ENCODE measurements at regions not wholly inside any gene's neighbourhood (a gene's known extent, or its start where the extent isn't known, plus 50 kb on each side); places are given as distances from the start of the nearest gene placed in this dataset.

DNA sequence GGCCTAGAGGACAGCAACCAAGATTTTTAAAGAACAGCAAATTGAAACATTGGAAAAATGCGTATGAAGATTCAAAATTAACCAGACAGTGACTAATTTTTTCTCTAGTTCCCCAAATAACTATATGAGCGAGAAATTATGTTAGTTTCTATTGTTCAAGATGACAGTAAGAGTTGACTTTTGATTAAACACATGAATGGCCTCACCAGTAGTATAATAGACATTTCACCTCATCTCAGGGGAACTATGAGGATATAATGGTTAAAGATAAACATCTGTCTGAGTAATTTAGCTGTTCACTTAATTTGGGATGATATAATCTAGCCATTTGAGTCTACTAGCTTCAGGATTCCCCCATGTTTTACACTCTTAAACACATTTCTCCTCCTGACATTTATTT is 380.9 kb upstream of the NWD2 start:
- ATAC-seq = no peak

GRCh38 chr4:36870121-36870520 is 374.4 kb upstream of the NWD2 start:
- ChIA-PET CTCF (interaction anchor here (0.6 kb wide), 1 partner anchor 1007 kb away, joined by 3 read pairs; no protein-coding TSS in a partner anchor), POLR2A (no interaction called here)
- Histone ChIP-seq H3K4me3 (no peak overlapping the region), H3K9me3 (no peaks in the 10 kb centered on the region), H3K27ac (no peak overlapping the region), H3K4me2 (no peak overlapping the region), H3K4me1 (no peaks in the 10 kb centered on the region)
- ATAC-seq = no peak
- no peak for FAIRE-seq
- TF ChIP-seq NFE2L2 (conservative IDR thresholded peaks at IDR 0.05; ENCODE audit: low read length) (no peak), MAFK (IDR thresholded peaks at IDR 0.05; ENCODE audit: partially characterized antibody) (no peak), CHD2 (IDR thresholded peaks at IDR 0.05; ENCODE audit: low read length, partially characterized antibody) (no peak), KDM1A (IDR thresholded peaks at IDR 0.05; ENCODE audit: low read depth) (no peak), HOXA7 (CRISPR knock-in tag; IDR thresholded peaks at IDR 0.05) (no peak), FOSB (CRISPR knock-in tag; IDR thresholded peaks at IDR 0.05) (no peak), HDAC2 (IDR thresholded peaks at IDR 0.05) (no peak), CHD4 (IDR thresholded peaks at IDR 0.05; ENCODE audit: borderline replicate concordance) (no peak)
- no peak for DNase-seq (ENCODE audit: low read depth in 1 of 2, low spot score in 1 of 2)

More for the DNA sequence above, 380.9 kb upstream of the NWD2 start:
- Histone ChIP-seq H3K4me3 (no peak overlapping the region), H3K4me2 (no peak overlapping the region), H3K9me3 (no peaks in the 10 kb centered on the region), H3K4me1 (no peaks in the 10 kb centered on the region), H3K27ac (no peak overlapping the region)
- WGBS (ENCODE audit: missing lambda C conversion rate) = 0% methylated on average over 2 of the region's 2 CpGs
- ChIA-PET CTCF (no interaction called here), POLR2A (no interaction called here)
- no peak for DNase-seq (ENCODE audit: low read depth in 1 of 2, low spot score in 1 of 2)
- no peak for FAIRE-seq
- TF ChIP-seq RAD21 (conservative IDR thresholded peaks at IDR 0.05 in 1 of 2, IDR thresholded peaks at IDR 0.05 in 1 of 2) = no peak
- TF ChIP-seq HOXB13 (CRISPR knock-in tag; IDR thresholded peaks at IDR 0.05; ENCODE audit: low read depth) = no peak
- TF ChIP-seq NPAS2 (CRISPR knock-in tag; IDR thresholded peaks at IDR 0.05; ENCODE audit: borderline replicate concordance) = no peak
- no peak for TF ChIP-seq BHLHE40 (IDR thresholded peaks at IDR 0.05; ENCODE audit: low read depth, low read length)
- TF ChIP-seq CBX2 (IDR thresholded peaks at IDR 0.05; ENCODE audit: borderline replicate concordance, low read depth) = no peak
- TF ChIP-seq KDM5A (IDR thresholded peaks at IDR 0.05) = no peak
- no peak for TF ChIP-seq GATA3 (IDR thresholded peaks at IDR 0.05; ENCODE audit: borderline replicate concordance)
- TF ChIP-seq, protein P1, sequence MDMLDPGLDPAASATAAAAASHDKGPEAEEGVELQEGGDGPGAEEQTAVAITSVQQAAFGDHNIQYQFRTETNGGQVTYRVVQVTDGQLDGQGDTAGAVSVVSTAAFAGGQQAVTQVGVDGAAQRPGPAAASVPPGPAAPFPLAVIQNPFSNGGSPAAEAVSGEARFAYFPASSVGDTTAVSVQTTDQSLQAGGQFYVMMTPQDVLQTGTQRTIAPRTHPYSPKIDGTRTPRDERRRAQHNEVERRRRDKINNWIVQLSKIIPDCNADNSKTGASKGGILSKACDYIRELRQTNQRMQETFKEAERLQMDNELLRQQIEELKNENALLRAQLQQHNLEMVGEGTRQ (IDR thresholded peaks at IDR 0.05) = no peak
- TF ChIP-seq, protein P2, sequence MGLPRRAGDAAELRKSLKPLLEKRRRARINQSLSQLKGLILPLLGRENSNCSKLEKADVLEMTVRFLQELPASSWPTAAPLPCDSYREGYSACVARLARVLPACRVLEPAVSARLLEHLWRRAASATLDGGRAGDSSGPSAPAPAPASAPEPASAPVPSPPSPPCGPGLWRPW (IDR thresholded peaks at IDR 0.05) = no peak
- no peak for TF ChIP-seq SREBF2 (IDR thresholded peaks at IDR 0.05)
- no peak for TF ChIP-seq ZSCAN20 (CRISPR knock-in tag; IDR thresholded peaks at IDR 0.05)
- TF ChIP-seq MAX (IDR thresholded peaks at IDR 0.05) = no peak
- TF ChIP-seq EHMT2 (IDR thresholded peaks at IDR 0.05; ENCODE audit: low read depth) = no peak
- no peak for TF ChIP-seq BCL3 (IDR thresholded peaks at IDR 0.05)

DNA sequence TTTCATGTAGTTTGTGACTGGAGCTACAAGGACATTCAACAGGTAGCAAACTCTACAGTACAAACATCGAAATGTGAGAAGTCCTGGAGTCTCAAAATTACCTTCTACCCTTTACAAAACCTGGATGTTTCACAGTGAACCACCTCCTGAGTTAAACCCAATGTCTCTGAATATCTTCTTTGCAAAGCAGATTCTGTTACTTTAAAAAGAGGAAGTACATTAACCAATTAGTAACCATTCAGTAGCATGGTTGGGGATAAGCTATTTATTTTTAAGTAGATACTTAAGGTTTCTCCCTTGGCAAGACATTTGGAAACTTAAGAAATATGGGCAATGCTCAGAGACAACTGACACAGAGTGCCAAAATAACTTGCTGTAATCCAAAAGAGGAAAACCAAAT is 371.9 kb upstream of the NWD2 start:
- Histone ChIP-seq H3K9me3 (no peaks in the 10 kb centered on the region), H3K4me1 (no peaks in the 10 kb centered on the region), H3K4me3 (no peak overlapping the region), H3K27ac (no peak overlapping the region), H3K4me2 (no peak overlapping the region)
- ChIA-PET CTCF (no interaction called here), POLR2A (no interaction called here)
- ATAC-seq (no peak), FAIRE-seq (no peak), DNase-seq (ENCODE audit: low read depth in 1 of 2, low spot score in 1 of 2) (no peak)
- TF ChIP-seq PHF8 (IDR thresholded peaks at IDR 0.05; ENCODE audit: borderline replicate concordance, low read depth) (no peak), MAZ (IDR thresholded peaks at IDR 0.05; ENCODE audit: borderline replicate concordance, low read depth, low read length) (no peak), ZC3H11A (IDR thresholded peaks at IDR 0.05) (no peak), RFX5 (IDR thresholded peaks at IDR 0.05) (no peak), FOSL2 (IDR thresholded peaks at IDR 0.05) (no peak), FOSL2 (CRISPR knock-in tag; IDR thresholded peaks at IDR 0.05) (no peak), CHD2 (IDR thresholded peaks at IDR 0.05; ENCODE audit: low read length, partially characterized antibody) (no peak), POLR2A (IDR thresholded peaks at IDR 0.05; ENCODE audit: low read length) (no peak), SREBF2 (IDR thresholded peaks at IDR 0.05) (no peak), KDM5A (IDR thresholded peaks at IDR 0.05) (no peak), HOXB13 (CRISPR knock-in tag; IDR thresholded peaks at IDR 0.05; ENCODE audit: low read depth) (no peak), RARB (CRISPR knock-in tag; IDR thresholded peaks at IDR 0.05) (no peak), RAD21 (conservative IDR thresholded peaks at IDR 0.05 in 1 of 2, IDR thresholded peaks at IDR 0.05 in 1 of 2) (no peak), MAFK (IDR thresholded peaks at IDR 0.05; ENCODE audit: partially characterized antibody) (no peak), KDM1A (IDR thresholded peaks at IDR 0.05; ENCODE audit: low read depth) (no peak), MAX (IDR thresholded peaks at IDR 0.05) (no peak), CBX8 (IDR thresholded peaks at IDR 0.05) (no peak)
- TF ChIP-seq, protein P3, sequence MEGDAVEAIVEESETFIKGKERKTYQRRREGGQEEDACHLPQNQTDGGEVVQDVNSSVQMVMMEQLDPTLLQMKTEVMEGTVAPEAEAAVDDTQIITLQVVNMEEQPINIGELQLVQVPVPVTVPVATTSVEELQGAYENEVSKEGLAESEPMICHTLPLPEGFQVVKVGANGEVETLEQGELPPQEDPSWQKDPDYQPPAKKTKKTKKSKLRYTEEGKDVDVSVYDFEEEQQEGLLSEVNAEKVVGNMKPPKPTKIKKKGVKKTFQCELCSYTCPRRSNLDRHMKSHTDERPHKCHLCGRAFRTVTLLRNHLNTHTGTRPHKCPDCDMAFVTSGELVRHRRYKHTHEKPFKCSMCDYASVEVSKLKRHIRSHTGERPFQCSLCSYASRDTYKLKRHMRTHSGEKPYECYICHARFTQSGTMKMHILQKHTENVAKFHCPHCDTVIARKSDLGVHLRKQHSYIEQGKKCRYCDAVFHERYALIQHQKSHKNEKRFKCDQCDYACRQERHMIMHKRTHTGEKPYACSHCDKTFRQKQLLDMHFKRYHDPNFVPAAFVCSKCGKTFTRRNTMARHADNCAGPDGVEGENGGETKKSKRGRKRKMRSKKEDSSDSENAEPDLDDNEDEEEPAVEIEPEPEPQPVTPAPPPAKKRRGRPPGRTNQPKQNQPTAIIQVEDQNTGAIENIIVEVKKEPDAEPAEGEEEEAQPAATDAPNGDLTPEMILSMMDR (IDR thresholded peaks at IDR 0.05) = no peak
- 0% methylated on average over 1 of the region's 1 CpG for WGBS (ENCODE audit: missing lambda C conversion rate)
